ENCODE measurements at regions not wholly inside any gene's neighbourhood (a gene's known extent, or its start where the extent isn't known, plus 50 kb on each side); places are given as distances from the start of the nearest gene placed in this dataset.

GRCh38 chr6:120489941-120490340 lies 844.3 kb downstream of the TBC1D32 start:
- TF ChIP-seq SMAD4 (CRISPR knock-in tag; IDR thresholded peaks at IDR 0.05) (no peak), ZNF232 (CRISPR knock-in tag; IDR thresholded peaks at IDR 0.05) (no peak), FOXP4 (CRISPR knock-in tag; IDR thresholded peaks at IDR 0.05) (no peak), CTCF (IDR thresholded peaks at IDR 0.05) (no peak), STAT6 (CRISPR knock-in tag; conservative IDR thresholded peaks at IDR 0.05; ENCODE audit: low read depth) (no peak), ATF6 (CRISPR knock-in tag; IDR thresholded peaks at IDR 0.05) (no peak)
